GM21619 (cell line): ENCODE measurements at regions not wholly inside any gene's neighbourhood (a gene's known extent, or its start where the extent isn't known, plus 50 kb on each side); places are given as distances from the start of the nearest gene placed in this dataset.

ENCODE experiments used
- ATAC-seq: cut with Tn5 transposase; IDR thresholded peaks from one replicate; pipeline ENCODE4 v1.9.1; 2021; ENCODE audit not compliant: unreplicated experiment

DNA sequence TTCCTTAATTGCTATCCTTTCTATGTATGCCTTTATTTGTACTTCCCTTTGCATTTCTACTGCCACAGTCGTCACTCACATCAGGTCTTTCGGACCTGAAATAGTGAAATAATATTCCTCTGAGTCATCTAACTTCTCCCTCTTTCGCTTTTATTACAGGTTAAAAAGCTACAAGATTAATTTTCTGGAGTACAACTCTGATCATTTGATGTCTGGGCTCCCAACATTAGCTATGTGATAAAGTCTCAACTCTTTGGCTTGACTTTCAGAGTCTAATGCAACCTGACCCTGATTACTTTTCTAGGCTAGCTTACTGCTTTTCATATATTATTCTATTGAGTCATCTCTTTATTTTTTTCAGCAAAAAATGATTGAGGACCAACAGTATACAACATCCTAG lies 638.8 kb upstream of the WWC1 start:
- no peak for ATAC-seq

DNA sequence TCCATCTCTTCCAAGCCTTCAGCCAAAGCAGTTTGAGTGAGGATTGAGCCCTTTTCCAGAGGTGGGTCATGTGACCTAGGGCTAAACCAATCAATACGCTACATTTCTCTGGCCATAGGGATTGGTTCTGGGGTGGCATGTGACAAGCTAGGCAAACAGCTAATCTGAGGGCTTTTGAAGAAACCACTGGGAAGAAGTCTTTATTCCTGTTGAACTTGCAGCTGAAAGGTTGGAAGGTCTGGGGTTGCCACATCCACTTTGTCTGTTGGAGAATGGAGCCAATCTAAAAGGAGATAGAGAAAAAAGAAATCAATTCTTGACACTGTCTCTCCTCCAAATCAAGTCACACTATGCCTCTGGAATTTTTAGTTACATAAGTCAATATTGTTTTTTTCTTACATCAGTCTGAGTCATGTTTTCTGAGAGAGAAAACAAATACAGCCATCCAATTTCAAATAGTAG lies 637.8 kb upstream of the WWC1 start:
- ATAC-seq = no peak

DNA sequence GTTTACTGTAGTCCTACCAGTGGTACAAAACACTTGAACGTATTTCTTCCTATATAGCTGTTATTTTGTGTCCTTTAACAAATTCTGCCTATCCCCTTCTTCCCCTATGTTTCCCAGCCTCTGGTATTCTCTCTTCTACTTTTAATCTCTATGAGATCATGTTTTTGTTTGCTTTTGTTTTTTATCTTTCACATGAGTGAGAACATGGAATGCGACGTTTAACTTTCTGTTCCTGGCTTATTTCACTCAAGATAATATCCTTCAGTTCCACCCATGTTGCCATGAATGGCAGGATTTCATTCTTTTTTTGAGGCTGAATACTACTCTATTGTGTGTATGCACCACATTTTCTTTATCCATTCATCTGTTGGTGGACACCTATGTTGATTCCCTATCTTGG lies 634.4 kb upstream of the WWC1 start:
- no peak for ATAC-seq

DNA sequence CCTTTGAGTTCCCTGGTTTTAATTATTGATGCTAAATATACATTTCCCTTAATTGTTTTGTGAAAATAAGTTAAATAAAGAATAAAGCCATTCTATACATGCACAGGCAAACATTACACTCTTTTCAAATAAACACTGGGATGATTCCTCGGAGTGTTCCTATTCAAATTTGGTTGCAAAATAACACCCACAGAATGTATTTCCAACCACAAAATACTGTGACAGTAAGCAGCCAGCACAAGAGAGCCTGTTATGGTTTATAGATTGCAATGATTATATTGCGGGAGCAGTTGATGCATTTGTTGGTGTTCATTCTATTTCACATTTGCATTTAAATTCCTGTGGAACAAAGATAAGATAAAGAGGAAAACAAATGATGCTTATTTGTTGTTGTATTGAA lies 632.6 kb upstream of the WWC1 start:
- ATAC-seq = no peak

DNA sequence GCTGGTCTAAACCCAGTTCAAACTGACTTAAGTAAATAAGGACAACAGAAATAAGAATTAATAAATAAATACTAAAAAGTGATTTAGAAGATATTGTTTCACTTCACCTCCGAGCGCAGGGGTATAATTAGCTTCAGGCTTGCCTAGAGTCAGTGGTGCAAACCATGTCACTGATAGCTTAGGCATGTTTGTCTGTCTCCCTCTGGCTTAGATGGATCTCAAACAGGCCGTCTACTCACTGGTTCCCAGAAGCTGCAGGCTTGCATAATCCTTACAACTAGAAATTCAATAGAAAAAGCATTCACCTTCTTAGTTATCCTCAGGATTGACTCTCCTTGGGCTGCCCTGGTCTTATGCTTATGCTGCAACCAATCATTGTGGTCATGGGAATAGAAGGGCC lies 629.8 kb upstream of the WWC1 start:
- ATAC-seq = no peak

DNA sequence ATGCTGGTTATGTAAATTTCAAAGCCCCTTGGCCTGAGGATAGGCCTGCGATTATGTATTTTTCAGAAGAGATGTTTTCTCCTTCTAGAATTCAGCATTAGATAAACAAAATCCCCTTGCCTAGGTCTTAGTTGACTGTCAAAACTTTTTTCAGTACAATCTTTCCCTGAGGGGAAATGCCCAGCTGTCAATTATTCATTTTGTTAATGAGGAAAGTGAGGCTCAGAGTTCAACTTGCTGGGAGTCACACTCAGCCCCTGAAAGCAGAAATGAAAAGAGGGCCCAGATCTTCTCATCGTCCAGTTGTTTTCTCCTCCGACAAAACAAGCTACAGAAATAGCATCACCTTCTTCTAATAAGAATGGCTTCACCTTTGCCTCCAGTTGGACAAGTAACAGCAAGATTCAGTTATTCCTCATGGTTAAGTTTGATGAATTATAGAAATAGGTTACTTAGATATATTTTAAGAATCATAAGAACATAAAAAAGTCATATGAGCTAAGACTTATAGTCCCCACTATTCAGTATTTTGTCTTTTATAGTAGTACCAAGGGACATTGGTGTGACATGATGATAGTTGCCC lies 627.1 kb upstream of the WWC1 start:
- no peak for ATAC-seq

DNA sequence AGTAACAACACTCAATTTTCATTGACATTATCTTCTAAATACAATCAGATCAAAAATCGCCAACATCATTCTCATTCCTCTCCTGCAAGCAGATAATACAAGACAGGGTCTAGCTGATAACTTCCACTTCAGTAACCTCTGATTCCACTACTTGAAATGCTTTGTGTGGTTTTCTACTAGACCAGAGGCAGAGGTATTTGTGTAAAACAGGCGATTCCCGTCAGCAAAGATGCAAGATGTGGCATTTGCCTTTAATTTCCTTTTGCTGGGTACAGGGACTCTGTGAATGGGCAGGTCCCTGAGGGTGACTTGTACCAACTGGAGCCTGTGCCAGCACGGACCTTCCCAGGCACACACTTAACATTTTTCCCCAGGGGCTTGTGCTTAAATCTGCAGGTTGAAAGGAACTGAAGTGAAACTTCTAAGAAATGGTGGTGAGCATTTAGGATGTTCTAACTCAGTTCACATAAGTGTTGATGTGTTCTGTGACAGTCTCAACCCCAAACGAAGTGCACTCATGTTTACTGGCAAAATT lies 625.5 kb upstream of the WWC1 start:
- ATAC-seq = no peak

DNA sequence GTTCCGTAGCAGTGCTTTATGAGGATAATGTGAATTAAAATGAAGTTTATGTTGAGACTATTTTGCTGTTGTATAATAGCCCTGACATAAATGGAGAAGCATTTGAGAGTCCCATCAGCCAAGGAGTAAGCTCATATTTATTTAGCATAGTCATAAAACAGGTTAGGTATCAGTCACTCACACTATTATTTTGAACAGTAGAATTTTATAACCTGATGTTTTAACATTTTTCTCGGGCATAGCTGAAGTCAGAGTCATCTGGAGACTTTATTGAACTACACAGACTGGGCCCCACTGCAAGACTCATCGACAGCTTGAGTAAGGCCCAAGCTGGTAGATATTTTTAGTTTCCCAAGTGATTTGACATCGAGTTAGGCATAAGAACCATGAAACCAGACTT lies 620.3 kb upstream of the WWC1 start:
- no peak for ATAC-seq

DNA sequence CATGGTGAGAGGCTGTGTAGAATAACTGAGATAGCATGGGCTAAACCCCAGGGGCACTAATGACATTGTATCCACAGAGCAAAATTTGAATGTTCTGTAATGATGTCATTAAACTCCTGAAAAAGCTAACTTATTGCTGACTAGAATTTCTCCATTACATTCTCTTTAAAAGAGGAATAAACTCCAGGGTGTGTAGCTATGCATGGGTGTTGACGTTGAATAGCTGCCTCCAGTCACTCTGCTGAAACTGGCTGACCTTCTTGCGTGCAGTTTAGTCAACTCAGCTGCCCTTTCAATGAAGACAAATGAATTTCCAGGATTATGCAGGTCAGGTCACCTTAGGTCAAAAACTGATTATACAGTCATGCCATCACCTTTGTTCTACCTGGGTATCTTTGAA lies 617.5 kb upstream of the WWC1 start:
- ATAC-seq = no peak

DNA sequence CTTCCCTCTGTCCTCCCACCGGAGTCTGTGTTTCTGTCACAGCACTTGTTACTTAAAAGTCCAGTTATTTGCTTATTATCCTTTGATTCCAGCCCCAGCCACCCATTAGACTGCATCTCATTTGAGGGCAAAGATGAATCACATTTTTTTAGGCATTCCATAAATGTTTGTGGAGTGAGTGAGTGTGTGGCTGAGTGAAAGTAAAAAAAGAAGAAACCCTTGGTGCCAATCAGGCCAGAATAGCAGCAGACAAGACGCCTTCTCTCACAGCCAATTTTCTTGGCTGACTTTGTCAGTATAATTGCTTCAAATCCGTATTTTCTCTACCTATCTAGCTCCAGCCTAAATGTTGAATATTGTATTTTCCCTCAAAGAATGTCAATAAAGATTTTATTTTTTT lies 613.0 kb upstream of the WWC1 start:
- no peak for ATAC-seq

DNA sequence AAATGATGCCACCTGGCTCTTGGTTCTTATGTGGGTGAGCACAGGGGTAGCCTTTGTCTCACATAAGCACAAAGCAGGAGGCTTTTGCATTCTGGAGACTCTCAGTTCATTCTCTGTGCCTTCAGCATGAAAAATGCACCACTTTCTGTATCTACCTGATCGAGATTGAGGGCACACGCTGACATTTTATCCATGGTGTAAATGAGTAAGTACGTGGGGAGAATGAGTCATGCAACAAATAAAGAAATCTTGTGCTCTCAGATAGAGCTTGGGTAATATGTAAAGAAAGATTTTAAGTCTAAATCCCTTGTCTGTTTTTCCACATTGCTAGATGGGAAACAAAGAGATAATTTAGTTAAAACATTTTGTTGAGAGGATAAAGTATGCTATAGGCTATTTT lies 607.2 kb upstream of the WWC1 start:
- no peak for ATAC-seq

DNA sequence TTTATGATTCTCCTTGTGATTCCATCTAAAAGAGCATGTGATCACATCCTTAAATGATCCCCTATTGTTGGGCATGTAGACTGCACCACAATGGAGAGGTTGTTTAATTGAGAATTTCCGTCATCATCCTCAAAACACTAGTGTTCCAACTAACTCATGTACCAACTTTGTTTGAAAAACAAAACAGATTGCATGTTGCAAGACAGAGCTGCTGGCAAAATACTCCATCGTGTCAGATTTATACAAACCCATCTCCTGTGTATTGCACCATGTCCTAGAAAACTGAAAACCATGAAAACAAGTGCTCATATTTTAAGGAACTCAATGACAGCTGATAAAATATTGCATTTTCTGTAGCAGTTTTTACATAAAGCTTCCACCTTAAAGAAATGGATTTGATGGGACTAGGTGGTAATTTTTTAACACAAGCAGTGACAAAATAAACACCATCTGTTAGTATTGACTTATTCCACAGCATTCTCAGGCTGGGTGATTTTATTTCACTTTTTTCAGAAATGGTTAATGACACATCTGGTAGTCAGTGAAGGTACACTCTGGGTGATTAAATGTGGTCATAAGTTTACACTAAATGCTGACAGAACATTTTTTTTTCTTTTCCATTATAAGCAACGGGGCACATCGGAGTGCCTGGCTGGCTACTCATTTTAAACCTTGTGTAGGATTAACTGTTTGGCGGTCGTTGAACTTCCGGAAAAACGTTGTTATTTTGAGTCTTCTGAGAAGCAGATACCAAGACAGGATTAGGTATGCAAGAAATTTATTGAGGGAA lies 602.9 kb upstream of the WWC1 start:
- ATAC-seq = no peak

DNA sequence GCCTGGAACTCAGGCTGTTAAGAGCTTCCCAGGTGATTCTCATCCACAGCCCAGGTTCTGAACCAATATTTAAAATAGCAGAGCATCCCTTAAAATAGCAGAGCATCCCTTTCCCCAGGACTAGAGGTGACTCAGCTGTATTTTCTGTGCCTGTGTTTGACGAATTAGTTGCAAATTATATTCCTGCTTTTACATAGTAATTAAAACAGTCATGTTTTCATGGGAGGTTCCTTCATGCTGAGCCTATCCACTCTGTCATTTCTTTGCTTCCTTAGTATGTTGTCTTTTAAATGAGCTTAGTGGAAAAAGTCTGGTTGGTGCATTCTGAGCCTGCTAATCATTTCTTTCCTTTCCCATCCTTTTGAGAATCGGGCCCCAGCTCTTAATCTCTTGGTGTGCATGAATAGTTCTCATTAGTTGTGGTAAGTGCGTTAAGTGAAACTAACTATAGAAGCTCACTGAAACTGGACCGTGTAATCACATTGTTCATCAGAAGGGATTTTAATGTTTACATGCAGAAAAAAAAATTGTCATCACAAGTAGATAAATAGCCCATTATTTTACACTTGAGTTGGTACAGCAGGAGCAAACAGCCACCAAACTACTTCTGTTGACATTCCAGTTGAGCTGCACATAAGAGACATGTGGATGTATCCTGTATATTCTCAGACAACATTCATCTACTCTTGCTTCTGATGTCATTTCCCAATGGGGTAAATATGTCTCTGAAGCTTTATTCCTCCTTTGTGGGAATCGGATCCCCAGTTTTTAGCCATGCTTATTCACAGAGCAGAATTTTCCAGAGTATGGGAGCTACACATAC lies 596.9 kb upstream of the WWC1 start:
- ATAC-seq = no peak

DNA sequence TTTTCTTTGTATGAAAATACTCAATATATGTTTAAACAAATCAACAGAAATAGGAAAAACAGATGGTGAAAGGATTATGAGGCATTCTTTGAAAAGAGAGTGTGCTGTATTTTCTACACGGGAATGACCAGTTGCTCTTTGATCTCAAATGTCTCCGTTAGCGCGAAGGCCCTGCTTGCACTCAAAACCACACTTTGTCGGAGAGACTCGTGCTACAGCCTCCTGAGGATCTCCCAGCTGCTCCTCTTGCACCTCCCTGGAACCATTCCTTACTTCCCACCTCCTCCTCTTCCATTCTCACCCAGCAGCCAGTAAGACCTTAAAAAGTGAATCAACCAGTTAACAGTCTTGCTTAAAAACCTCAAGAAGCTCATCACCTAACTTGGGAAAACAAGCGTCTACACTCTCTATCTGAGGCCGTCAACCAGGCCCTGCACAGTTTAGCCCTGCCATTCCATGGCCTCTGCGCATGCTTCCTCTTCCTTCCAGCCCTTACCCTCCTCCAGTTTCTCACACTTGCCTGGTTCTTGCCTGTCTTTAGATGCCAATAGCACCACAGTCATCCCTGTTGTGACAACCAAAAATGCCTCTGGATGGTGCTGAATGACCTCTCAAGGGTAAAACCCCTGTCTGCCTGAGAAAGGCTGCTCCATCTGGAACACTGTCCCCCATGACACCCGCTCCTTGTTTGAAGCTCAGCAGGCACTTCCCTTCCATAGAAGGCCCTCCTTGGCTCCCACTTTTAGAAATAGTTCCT lies 594.7 kb upstream of the WWC1 start:
- no peak for ATAC-seq

DNA sequence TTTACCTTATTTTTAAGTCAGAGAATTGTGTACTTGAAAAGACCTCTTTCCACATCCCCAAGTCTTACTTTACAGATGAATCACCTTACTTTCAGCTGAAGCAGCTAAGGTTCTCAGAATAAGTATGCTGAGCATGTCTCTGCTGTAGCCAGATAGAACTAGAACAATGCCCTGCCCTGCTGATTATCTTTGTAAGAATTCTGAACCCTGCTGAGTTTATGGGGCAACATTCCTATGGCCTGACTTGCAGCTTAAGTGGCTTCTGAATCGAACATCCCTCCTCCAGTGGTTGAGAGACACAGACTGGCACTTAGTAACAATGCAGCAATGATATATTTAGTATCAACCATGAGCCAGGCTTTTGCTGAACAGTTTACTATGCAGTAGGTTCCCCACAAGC lies 592.0 kb upstream of the WWC1 start:
- no peak for ATAC-seq

DNA sequence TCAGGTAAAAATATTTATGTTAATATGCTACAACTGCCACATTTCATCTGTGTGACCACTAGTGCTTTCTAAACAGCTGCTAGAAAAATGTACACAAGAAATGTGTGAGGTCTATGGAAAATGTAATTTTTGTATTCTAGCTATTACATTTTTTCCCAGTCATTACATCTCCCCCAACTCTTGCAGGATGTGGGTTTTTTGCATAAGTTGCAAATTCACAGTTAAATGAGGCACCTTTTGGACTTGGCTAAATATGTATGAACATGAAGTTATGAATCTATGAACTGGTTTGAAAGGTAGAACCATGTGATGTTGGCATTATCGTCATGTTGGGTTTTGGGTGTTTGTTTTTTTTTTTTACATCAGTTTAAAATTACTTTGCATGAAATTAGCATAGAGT lies 590.4 kb upstream of the WWC1 start:
- ATAC-seq = no peak

DNA sequence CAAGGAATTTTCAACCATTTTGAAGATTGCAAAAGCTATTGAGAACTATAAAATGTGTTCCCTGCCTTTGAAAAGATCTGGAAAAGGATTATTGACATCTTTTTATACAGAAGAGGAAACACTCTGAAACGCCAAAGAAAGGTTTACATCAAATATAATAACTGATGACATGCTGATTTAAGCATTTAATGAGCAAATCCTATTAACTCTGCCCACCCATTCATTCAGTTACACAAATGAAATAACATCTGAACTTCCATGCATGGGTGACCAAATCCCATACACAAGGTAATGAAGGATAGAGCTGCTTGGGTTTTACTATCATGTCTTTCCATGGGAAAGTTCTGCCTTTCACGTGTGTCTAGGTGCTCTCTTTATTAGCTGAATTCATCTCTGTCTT lies 589.4 kb upstream of the WWC1 start:
- no peak for ATAC-seq

DNA sequence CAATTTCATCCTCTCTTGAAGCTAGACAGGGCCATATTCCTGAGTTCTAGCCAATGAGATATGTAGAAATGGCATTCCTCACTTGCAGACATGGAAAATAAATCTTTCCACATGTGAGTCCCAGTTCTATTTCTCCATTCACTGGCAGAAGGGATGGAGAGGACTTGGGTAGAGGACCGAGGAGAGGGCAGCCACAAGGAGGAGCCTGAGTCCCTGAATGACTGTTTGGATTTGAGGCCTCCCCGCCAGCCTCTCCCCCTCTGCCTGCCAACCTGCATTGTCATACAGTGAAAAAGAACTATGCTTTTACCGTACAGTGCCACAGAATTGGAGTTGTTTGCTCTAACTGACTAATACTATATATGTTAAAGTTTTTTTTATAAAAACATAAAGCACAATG lies 583.0 kb upstream of the WWC1 start:
- ATAC-seq = no peak

DNA sequence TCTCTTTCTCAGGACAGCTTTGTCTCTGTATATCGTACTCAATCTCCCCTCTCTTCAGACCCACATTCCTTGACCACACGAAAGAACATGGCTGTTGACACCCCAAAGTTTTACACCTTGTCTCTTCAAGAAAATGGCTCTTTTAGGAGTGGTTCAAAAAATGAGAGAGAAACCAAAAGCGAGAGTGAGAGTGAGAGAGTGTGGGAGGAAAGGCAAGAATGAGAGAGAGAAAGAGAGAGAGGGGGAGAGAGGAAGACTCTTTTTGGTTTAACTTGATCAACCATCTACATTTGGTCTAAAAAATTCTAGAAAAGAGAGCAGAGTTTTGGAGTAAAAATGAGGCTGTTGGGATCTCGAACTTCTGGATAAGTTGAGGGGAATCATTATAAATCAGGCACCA lies 581.8 kb upstream of the WWC1 start:
- peak; percentile 46 for ATAC-seq

DNA sequence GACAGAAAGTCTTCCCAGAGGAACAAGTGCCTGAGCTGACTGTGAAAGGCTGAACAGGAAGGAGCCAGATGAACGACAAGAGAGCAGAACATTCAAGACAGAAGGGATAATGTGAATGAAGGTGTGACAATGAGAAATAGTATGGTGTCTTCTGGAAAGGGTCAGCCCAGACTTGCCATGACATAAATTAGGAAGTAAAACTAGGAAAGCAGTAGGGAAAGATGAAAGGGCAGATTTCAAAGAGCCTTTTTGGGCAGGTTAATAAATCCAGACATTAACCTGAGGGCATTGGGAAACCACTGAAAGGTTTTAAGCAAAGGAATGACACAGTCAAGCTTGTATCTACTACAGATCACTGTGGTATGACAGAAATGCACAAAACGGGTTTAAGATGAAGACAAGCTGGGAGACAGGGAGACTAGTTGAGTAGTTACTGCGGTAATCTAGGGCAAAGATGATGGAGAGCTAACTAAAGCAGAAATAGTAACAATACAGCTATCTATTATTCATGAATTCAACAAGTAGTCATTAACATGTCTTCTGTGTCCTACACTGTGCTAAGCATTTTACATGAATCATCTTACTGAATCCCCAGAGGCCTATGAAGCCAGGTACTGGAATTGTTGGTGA lies 580.9 kb upstream of the WWC1 start:
- no peak for ATAC-seq
